ENCODE measurements at regions not wholly inside any gene's neighbourhood (a gene's known extent, or its start where the extent isn't known, plus 50 kb on each side); places are given as distances from the start of the nearest gene placed in this dataset.

DNA sequence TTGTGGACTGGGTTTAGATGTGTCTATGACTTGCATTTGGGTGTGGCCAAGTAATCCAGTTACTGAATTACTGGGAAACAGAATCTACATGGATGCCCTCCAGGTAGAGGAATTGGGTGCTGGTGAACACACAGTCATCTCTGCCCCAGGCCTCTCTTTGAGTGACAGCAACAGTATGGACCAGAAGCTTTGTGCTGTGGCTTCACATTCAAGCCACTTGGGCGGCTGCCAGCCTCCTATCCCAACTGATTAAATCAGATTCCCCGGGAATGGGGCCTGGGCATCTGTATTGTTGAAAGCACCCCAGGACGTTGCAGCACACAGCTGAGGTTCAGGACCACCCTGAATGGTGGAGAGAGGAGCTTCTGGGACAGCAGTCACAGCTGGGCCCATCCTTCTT lies 144.6 kb downstream of the DHX35 start:
- no peak for DNase-seq

GRCh38 chr20:39105551-39105950 lies 143.4 kb downstream of the DHX35 start:
- DNase-seq, result peak in 1 of 2 experiments; percentile 1

DNA sequence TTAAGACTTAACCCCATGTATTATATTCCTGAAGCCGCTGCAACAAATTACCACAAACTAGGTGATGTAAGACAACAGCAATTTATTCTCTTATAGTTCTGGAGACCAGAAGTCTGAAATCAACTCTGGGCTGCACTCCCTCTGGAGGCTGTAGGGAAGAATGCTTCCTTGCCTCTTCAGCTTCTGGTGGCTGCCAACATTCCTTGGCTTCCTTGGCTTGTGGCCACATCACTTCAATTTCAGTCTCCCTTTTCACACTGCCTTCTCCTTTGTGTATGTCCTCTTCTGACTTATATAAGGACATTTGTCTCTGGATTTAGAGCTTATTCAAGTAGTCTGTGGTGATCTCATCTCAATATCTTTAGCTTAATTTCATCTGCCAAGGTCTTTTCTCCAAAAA lies 141.6 kb downstream of the DHX35 start:
- no peak for DNase-seq

- no peak for DNase-seq
Measured at GRCh38 chr20:39103305-39103704, 141.2 kb downstream of the DHX35 start.

GRCh38 chr20:39101895-39102294 lies 139.8 kb downstream of the DHX35 start:
- no peak for DNase-seq

DNA sequence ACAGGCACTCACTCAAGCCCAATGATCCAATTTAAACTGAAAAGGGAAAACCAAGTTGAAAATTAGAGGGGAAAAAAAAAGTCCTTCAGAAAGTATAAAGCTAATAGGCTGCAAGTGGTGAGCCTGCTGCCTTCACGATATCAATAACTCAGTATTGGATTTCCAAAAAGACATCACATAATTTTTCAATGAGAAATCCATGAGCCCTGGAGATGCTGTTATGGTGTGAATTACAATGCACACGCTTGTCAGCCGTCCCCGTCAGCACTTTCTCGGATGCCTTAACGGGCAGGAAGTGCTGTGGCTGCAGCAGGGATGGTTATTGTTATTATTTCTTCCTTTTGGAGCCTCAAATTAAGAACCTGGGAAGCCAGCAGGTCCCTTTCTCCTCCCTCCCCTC lies 138.5 kb downstream of the DHX35 start:
- DNase-seq, result no peak

DNA sequence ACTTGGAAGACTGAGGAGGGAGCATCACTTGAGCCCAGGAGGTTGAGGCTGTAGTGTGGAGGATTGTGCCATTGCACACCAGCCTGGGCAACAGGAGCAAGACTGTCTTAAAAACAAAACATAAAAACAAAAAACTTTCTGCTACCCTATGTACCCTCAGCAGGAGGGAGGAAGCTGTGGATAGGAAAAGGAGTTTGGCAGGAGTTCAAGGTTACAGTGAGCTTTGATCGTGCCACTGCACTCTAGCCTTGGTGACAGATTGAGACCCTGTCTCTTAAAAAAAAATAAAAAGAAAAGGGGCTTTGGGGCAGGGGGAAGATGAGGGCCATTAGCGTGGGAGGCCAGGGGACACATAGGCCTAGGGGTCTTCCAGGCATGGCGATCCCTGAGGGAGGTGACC lies 135.7 kb downstream of the DHX35 start:
- no peak for DNase-seq

GRCh38 chr20:39095870-39096269 lies 133.7 kb downstream of the DHX35 start:
- DNase-seq, result no peak

DNA sequence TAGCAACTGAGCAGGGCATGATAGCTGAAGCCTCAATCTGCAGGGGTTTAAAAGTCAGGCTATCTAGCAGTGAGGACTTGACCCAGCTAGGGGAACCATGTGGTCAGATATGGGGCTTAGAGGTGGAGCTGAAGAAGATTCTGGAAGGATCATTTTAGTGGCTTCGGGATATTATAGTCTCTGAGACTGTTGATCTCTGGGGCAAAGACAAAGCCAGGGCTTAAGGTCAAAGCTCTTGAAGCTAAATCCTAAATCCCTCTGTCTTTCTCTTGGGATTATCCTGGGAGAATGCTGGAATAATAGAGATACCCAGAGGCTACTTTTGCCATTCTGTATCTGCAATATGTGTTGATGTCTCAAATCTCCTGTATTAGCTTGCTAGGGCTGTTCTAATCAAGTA lies 132.2 kb downstream of the DHX35 start:
- no peak for DNase-seq

DNA sequence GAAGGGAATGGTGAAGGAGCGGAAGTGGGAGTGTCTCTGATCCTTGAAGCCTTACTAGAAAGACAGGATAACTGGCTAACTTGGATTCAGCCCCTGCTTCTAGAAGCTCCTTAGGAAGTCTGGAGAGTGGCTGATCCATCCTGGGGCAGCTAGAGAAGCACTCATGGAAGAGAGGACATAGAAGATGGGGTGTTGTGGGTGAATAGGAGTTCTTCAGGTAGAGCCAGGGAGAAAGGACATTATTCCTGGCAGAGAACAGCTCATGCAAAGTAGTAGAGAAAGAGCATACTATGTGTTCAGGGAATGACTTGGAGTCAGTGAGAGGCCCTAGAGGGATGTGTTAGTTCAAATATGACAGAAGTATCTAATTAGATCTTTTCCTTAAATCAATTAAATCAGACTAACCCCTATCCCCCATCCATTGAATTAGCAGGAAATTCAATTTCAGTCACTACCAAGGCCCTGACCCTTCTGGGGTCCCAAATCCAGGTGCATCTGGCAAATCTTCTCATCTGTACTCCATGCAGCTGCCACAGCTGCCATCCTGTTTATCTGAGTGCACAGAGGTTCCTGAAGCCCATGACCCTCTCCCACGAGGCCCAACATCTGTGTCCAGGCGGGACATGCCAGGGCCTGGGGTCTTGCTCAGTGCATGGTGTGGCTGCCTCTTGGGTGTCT lies 130.7 kb downstream of the DHX35 start:
- DNase-seq, result no peak

DNA sequence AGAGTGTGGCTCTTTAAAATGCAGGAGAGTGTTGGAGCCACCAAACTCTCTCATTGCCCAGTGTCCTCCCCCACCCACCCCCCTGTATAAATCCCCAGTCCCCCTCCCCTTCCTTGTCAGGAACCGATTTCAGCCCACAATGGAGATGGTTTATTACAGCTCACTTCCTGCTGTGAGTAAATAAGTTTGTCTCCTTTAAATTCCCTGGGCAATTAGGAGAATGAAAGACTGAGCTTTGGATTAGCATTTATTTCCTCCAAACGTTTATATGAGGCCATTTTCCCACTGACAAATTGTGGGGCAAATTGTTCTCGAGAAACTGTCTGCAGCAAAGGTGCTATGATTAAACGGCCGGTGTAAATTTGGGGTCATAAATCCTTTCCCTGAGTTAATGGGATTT lies 128.8 kb downstream of the DHX35 start:
- DNase-seq, result no peak

GRCh38 chr20:39089797-39090196 lies 127.7 kb downstream of the DHX35 start:
- no peak for DNase-seq

Data from AML-193 (cell line).